Neural progenitor cell (in vitro differentiated cells): ENCODE measurements at regions not wholly inside any gene's neighbourhood (a gene's known extent, or its start where the extent isn't known, plus 50 kb on each side); places are given as distances from the start of the nearest gene placed in this dataset.

ENCODE experiments used
- DNase-seq: peaks from one replicate; pipeline ENCODE4 v3.0.0-alpha.2; 2016; ENCODE audit warnings: low spot score
- H2AFZ ChIP-seq: fragments of 200-600 bp; sonication (generic); replicated peaks from 2 replicates; pipeline ENCODE4 v1.6.1; 2016; ENCODE audit warnings: antibody characterized with exemption
- H3F3A ChIP-seq: fragments of 200-600 bp; sonication (generic); 2 replicates; pipeline ENCODE4 v1.6.1; 2016; ENCODE audit warnings: antibody characterized with exemption, low read depth
- H3K27ac ChIP-seq: fragments of 200-600 bp; sonication (generic); 2 replicates; pipeline ENCODE4 v1.5.1; 2016; ENCODE audit warnings: mild to moderate bottlenecking
- H3K27me3 ChIP-seq: fragments of 200-600 bp; sonication (generic); 2 replicates; pipeline ENCODE4 v1.6.1; 2016; ENCODE audit warnings: mild to moderate bottlenecking, moderate library complexity
- H3K36me3 ChIP-seq: fragments of 200-600 bp; sonication (generic); 2 replicates; pipeline ENCODE4 v1.5.1; 2016
- H3K4me1 ChIP-seq: fragments of 200-600 bp; sonication (generic); 2 replicates; pipeline ENCODE4 v1.6.1; 2016; ENCODE audit warnings: mixed run types
- H3K4me2 ChIP-seq: fragments of 200-600 bp; sonication (generic); 2 replicates; pipeline ENCODE4 v1.6.1; 2016
- H3K4me3 ChIP-seq: fragments of 200-600 bp; sonication (generic); 2 replicates; pipeline ENCODE4 v1.5.1; 2016
- H3K79me2 ChIP-seq: fragments of 200-600 bp; sonication (generic); 2 replicates; pipeline ENCODE4 v1.6.1; 2016; ENCODE audit warnings: low read depth
- H3K9ac ChIP-seq: fragments of 200-600 bp; sonication (generic); 2 replicates; pipeline ENCODE4 v1.6.1; 2016
- H3K9me3 ChIP-seq: fragments of 200-600 bp; sonication (generic); 2 replicates; pipeline ENCODE4 v1.5.1; 2016; ENCODE audit warnings: low read depth
- H4K20me1 ChIP-seq: fragments of 200-600 bp; sonication (generic); 2 replicates; pipeline ENCODE4 v1.6.1; 2016; ENCODE audit warnings: low read depth
- H3K27ac Mint-ChIP-seq: 3 replicates; pipeline ENCODE4 v1.8.0; 2021; ENCODE audit warnings: mixed read lengths
- H3K27me3 Mint-ChIP-seq: 2 replicates; pipeline ENCODE4 v1.8.0; 2022; ENCODE audit warnings: low read depth, mild to moderate bottlenecking, inconsistent platforms, moderate library complexity, mixed read lengths; ENCODE audit not compliant: insufficient read depth
- H3K36me3 Mint-ChIP-seq: 3 replicates; pipeline ENCODE4 v1.8.0; 2021; ENCODE audit warnings: mixed read lengths
- H3K4me1 Mint-ChIP-seq: 3 replicates; pipeline ENCODE4 v1.8.0; 2021; ENCODE audit warnings: mixed read lengths
- H3K4me3 Mint-ChIP-seq: 3 replicates; pipeline ENCODE4 v1.8.0; 2021; ENCODE audit warnings: mild to moderate bottlenecking, moderate library complexity, mixed read lengths
- H3K9me3 Mint-ChIP-seq: 3 replicates; pipeline ENCODE4 v1.8.0; 2020; ENCODE audit warnings: mixed read lengths
- EZH2 ChIP-seq: fragments of 200-600 bp; sonication (generic); IDR thresholded peaks from 2 replicates; pipeline ENCODE4 v1.6.1; 2017; ENCODE audit warnings: antibody characterized with exemption, mild to moderate bottlenecking, moderate library complexity
- EZH2phosphoT487 ChIP-seq: fragments of 200-600 bp; sonication (generic); IDR thresholded peaks from 2 replicates; pipeline ENCODE4 v1.6.1; 2017; ENCODE audit warnings: antibody characterized with exemption
- TF ChIP-seq, protein P1 (sequence below): fragments of 200-600 bp; sonication (generic); IDR thresholded peaks from 2 replicates; pipeline ENCODE4 v1.5.1; 2017; ENCODE audit warnings: antibody characterized with exemption, mild to moderate bottlenecking

DNA sequence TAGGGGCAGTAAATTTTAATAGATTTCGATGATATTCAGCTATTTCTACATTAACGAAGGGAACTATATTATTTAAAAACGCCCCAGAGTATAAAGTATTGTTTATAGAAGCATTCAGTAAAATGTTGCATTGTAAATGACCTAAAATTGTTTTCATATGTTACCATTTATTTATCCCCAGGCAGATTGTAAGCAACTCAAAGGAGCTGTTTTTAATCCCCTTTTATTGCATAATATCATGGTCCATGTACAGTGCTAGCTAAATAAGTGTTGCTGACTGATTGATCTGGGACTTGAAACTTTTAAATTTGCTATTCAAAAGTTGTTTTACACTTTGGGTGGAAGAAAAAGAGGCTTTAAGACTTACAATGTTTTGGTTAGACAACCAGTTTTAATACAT is 199.0 kb upstream of the SLC38A2 start:
- Histone ChIP-seq H3K36me3 (no peaks in the 10 kb centered on the region), H3K27me3 (no peaks in the 10 kb centered on the region), H3F3A (no peaks in the 10 kb centered on the region), H3K4me3 (no peak overlapping the region), H3K4me2 (no peak overlapping the region), H3K27ac (no peak overlapping the region), H3K9me3 (peaks cover 11% of the 10 kb centered on the region), H2AFZ (no peak overlapping the region), H3K9ac (no peak overlapping the region), H3K4me1 (no peaks in the 10 kb centered on the region), H3K79me2 (no peaks in the 10 kb centered on the region), H4K20me1 (no peaks in the 10 kb centered on the region)
- Mint-ChIP-seq H3K4me3 (no peak overlapping the region), H3K36me3 (peaks cover 4% of the 10 kb centered on the region), H3K27me3 (peaks cover 2% of the 10 kb centered on the region), H3K9me3 (peaks cover 22% of the 10 kb centered on the region), H3K27ac (no peak overlapping the region), H3K4me1 (no peaks in the 10 kb centered on the region)
- no peak for TF ChIP-seq EZH2
- TF ChIP-seq, protein P1, sequence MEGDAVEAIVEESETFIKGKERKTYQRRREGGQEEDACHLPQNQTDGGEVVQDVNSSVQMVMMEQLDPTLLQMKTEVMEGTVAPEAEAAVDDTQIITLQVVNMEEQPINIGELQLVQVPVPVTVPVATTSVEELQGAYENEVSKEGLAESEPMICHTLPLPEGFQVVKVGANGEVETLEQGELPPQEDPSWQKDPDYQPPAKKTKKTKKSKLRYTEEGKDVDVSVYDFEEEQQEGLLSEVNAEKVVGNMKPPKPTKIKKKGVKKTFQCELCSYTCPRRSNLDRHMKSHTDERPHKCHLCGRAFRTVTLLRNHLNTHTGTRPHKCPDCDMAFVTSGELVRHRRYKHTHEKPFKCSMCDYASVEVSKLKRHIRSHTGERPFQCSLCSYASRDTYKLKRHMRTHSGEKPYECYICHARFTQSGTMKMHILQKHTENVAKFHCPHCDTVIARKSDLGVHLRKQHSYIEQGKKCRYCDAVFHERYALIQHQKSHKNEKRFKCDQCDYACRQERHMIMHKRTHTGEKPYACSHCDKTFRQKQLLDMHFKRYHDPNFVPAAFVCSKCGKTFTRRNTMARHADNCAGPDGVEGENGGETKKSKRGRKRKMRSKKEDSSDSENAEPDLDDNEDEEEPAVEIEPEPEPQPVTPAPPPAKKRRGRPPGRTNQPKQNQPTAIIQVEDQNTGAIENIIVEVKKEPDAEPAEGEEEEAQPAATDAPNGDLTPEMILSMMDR = no peak
- no peak for TF ChIP-seq EZH2phosphoT487
- no peak for DNase-seq

DNA sequence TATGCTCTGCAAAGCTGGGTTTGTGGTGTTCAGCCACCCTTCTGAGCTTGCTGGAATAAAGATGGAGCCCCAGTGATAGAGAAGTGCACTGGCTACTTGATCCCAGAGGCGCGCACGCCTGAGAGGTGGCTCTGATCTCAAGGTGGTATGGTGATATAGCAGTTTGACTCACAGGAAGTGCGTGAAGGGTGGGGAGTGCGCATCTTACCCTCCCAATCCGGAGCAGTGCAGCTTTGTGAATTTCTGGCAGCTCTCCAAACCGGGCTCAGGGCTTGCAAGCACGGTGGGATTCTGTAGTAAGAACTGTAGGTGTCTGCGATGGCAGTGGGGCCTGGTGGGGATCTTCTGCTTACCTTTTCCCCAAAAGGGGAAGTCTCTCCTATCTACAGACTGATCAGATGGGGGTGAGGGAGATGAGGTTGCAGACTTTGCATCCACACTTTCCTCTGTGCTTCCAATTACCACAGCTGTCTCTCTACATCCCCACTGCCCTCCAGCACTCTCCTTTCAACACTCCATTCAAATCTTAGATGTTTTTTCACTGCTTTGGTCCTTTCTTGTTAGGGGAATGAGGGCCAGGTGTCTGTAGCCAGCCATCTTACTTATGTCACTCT is 197.4 kb upstream of the SLC38A2 start:
- Histone ChIP-seq H2AFZ (no peak overlapping the region), H3F3A (no peaks in the 10 kb centered on the region), H3K9ac (no peak overlapping the region), H3K27ac (no peak overlapping the region), H3K79me2 (no peaks in the 10 kb centered on the region), H3K4me3 (no peak overlapping the region), H4K20me1 (no peaks in the 10 kb centered on the region), H3K4me1 (no peaks in the 10 kb centered on the region), H3K36me3 (no peaks in the 10 kb centered on the region), H3K9me3 (peaks cover 11% of the 10 kb centered on the region), H3K27me3 (no peaks in the 10 kb centered on the region), H3K4me2 (no peak overlapping the region)
- Mint-ChIP-seq H3K36me3 (peaks cover 4% of the 10 kb centered on the region), H3K9me3 (peaks cover 33% of the 10 kb centered on the region), H3K4me3 (no peak overlapping the region), H3K4me1 (no peaks in the 10 kb centered on the region), H3K27me3 (peaks cover 2% of the 10 kb centered on the region), H3K27ac (no peak overlapping the region)
- no peak for DNase-seq
- TF ChIP-seq EZH2 (no peak), EZH2phosphoT487 (no peak)
- TF ChIP-seq, protein P1 = no peak

DNA sequence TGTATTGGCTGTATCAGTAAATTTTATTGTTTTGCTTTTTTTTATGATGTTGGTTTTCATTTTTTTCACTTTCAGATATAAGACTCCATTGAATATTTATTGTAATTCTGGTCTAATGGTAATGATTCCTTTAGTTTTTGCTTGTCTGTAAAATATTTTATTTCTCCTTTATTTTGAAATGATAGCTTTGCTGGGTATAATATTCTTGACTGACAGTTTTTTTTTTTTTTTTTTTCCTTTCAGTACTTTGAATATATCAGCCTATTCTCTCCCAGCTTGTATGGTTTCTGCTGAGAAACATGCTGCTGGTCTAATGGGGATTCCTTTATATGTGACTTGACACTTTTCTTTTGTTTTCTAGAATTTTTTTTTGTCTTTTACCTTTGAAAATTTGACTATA is 195.1 kb upstream of the SLC38A2 start:
- Histone ChIP-seq H3K4me1 (no peaks in the 10 kb centered on the region), H3K27me3 (no peaks in the 10 kb centered on the region), H3K79me2 (no peaks in the 10 kb centered on the region), H3K4me3 (no peak overlapping the region), H3K27ac (no peak overlapping the region), H4K20me1 (no peaks in the 10 kb centered on the region), H3K9me3 (peaks cover 11% of the 10 kb centered on the region), H3K4me2 (no peak overlapping the region), H3K9ac (no peak overlapping the region), H3F3A (no peaks in the 10 kb centered on the region), H2AFZ (no peak overlapping the region), H3K36me3 (no peaks in the 10 kb centered on the region)
- H3K4me3 Mint-ChIP-seq = no peak overlapping the region
- H3K9me3 Mint-ChIP-seq = peaks cover 38% of the 10 kb centered on the region
- no peak overlapping the region for H3K27ac Mint-ChIP-seq
- H3K36me3 Mint-ChIP-seq = peaks cover 6% of the 10 kb centered on the region
- H3K4me1 Mint-ChIP-seq = peaks cover 4% of the 10 kb centered on the region
- DNase-seq = no peak
- no peaks in the 10 kb centered on the region for H3K27me3 Mint-ChIP-seq
- TF ChIP-seq, protein P1 = no peak
- TF ChIP-seq EZH2phosphoT487 (no peak), EZH2 (no peak)
